BLaER1 (cell line): ENCODE measurements at regions not wholly inside any gene's neighbourhood (a gene's known extent, or its start where the extent isn't known, plus 50 kb on each side); places are given as distances from the start of the nearest gene placed in this dataset.

Source experiments
- H3K27ac ChIP-seq: shearing (Covaris generic); formaldehyde crosslinking; 2 replicates; pipeline ENCODE4 v1.8.1; 2022
- H3K27me3 ChIP-seq: shearing (Covaris generic); formaldehyde crosslinking; 2 replicates; pipeline ENCODE4 v1.8.1; 2022
- H3K36me3 ChIP-seq: shearing (Covaris generic); formaldehyde crosslinking; 2 replicates; pipeline ENCODE4 v1.8.1; 2022
- H3K4me1 ChIP-seq: shearing (Covaris generic); formaldehyde crosslinking; 2 replicates; pipeline ENCODE4 v1.8.1; 2022
- H3K4me2 ChIP-seq: shearing (Covaris generic); formaldehyde crosslinking; 2 replicates; pipeline ENCODE4 v1.8.1; 2022
- H3K4me3 ChIP-seq: shearing (Covaris generic); formaldehyde crosslinking; 2 replicates; pipeline ENCODE4 v1.8.1; 2022
- H3K9ac ChIP-seq: shearing (Covaris generic); formaldehyde crosslinking; 2 replicates; pipeline ENCODE4 v1.8.1; 2022
- H3K9me3 ChIP-seq: shearing (Covaris generic); formaldehyde crosslinking; 2 replicates; pipeline ENCODE4 v1.8.1; 2022
- H4K20me1 ChIP-seq: shearing (Covaris generic); formaldehyde crosslinking; 2 replicates; pipeline ENCODE4 v1.8.1; 2022
- Cebpa-rat ChIP-seq: shearing (Covaris generic); IDR thresholded peaks from 2 replicates; pipeline ENCODE4 v1.8.1; 2022

DNA sequence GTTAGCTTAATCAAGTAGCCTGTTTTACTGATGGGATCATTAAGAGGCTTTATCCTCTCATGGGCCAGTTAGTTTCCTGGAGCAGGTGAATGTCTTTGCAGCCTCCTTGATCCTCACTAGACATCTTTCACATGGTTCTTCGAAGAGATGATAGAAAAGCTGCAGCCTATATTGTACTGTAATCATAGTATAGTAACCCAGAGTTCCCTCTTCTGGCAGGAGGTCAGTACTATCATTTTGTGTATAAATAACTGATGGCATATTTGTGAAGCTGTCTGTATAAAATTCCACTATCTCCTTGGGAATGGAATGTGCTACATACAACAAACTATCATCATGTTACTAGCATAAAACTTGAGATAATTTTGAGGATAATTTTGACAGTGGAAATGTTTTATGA lies 123.8 kb upstream of the PRPS1L1 start:
- Histone ChIP-seq H3K4me3 (no peak overlapping the region), H3K27ac (no peak overlapping the region), H3K27me3 (no peaks in the 10 kb centered on the region), H3K4me1 (no peaks in the 10 kb centered on the region), H4K20me1 (no peaks in the 10 kb centered on the region), H3K9ac (no peak overlapping the region), H3K4me2 (no peak overlapping the region), H3K9me3 (no peaks in the 10 kb centered on the region), H3K36me3 (no peaks in the 10 kb centered on the region)
- no peak for TF ChIP-seq Cebpa-rat

DNA sequence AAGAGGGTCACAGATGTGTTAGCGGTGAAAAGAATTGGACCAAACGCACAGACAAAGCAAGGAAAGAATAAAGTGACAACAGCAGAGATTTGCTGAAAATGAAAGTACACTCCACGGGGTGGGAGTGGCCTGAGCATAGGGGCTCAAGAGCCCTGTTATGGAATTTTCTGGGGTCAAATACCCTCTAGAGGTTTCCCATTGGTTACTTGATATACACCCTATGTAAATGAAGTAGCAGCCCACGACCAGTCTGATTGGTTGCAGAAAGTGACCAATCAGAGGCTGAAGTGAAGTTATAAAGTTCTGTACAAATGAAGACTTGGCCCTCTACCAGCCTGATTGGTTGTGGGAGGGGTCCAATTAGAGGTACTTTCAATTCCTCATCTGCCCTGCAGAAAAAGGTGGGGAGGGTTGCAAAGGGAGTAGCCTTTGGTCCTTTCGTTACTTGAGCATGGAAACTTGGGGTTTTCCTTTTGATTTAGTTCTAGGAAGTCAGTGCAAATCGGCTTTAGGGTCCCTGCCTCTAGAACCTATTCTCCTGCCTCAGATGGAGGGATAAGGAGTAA lies 125.6 kb upstream of the PRPS1L1 start:
- no peak overlapping the region for H3K4me3 ChIP-seq
- TF ChIP-seq Cebpa-rat: no peak
- no peaks in the 10 kb centered on the region for H3K4me1 ChIP-seq
- no peaks in the 10 kb centered on the region for H3K27me3 ChIP-seq
- H4K20me1 ChIP-seq: no peaks in the 10 kb centered on the region
- no peak overlapping the region for H3K9ac ChIP-seq
- no peak overlapping the region for H3K27ac ChIP-seq
- H3K36me3 ChIP-seq: no peaks in the 10 kb centered on the region
- no peaks in the 10 kb centered on the region for H3K9me3 ChIP-seq
- no peak overlapping the region for H3K4me2 ChIP-seq

DNA sequence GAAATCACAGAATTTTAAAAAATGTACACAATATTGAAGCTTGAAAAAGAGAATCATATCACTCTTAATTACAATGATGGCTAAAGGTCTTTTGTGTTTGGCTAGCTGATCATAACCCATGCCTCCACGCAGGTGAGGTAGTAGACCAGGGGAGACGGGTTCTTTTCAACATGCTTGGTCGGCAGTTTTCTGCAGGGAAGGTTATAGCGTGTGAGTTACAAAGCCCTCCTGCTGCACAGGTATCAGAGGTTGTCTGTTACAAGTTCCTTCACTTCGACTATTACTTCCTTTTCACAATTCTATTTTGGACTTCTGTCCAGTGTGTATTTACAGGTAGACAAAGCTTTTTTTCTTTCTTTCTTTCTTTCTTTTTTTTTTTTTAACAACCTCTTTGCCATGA lies 127.1 kb upstream of the PRPS1L1 start:
- H3K9me3 ChIP-seq: no peaks in the 10 kb centered on the region
- H3K4me2 ChIP-seq: no peak overlapping the region
- H3K36me3 ChIP-seq: no peaks in the 10 kb centered on the region
- no peaks in the 10 kb centered on the region for H3K27me3 ChIP-seq
- H4K20me1 ChIP-seq: no peaks in the 10 kb centered on the region
- H3K4me3 ChIP-seq: no peak overlapping the region
- H3K9ac ChIP-seq: no peak overlapping the region
- no peak for TF ChIP-seq Cebpa-rat
- H3K4me1 ChIP-seq: no peaks in the 10 kb centered on the region
- H3K27ac ChIP-seq: no peak overlapping the region

DNA sequence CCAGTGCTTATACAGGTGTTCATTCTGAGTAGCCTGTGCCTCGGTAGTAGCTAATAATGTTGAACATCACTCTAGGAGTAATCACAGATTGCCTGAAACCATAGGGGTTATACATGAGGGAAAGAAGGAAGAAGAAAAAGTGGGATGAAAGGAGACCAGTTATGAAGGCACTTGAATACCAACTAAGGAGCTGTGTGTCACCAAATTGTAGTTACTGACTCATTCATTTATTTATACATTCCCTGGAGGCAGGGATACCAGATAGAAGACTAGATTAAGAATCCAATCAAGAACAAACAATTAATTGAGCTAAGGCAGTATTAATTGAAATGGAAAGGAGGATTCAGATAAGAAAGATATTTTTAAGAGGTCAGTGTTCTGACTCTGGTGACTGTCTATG lies 129.6 kb upstream of the PRPS1L1 start:
- Histone ChIP-seq H4K20me1 (no peaks in the 10 kb centered on the region), H3K4me2 (no peak overlapping the region), H3K27me3 (no peaks in the 10 kb centered on the region), H3K9me3 (no peaks in the 10 kb centered on the region), H3K4me1 (no peaks in the 10 kb centered on the region), H3K27ac (no peak overlapping the region), H3K36me3 (no peaks in the 10 kb centered on the region), H3K9ac (no peak overlapping the region), H3K4me3 (no peak overlapping the region)
- TF ChIP-seq Cebpa-rat: no peak

DNA sequence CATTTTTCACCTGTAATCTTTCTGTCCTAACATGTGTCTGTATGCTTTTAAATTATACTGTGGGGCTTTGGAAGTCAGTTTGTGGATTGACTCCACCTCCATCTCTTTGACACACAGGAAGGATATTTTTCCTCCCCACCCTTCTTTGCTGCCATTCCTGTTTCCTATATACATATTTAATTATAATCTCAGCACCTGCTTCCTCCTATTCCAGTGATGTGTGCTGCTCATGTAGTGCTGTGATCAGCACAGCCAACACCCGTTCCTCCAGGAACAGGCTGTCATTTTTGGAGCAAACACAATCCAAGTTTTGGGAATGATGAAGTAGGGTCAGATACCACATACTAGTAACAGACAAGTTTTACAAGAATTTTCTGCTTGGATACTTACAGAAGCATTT lies 135.0 kb upstream of the PRPS1L1 start:
- Histone ChIP-seq H3K4me3 (no peak overlapping the region), H3K27me3 (no peaks in the 10 kb centered on the region), H3K4me1 (no peaks in the 10 kb centered on the region), H3K4me2 (no peak overlapping the region), H3K36me3 (no peaks in the 10 kb centered on the region), H3K9me3 (no peaks in the 10 kb centered on the region), H3K27ac (no peak overlapping the region), H4K20me1 (no peaks in the 10 kb centered on the region), H3K9ac (no peak overlapping the region)
- TF ChIP-seq Cebpa-rat: no peak

DNA sequence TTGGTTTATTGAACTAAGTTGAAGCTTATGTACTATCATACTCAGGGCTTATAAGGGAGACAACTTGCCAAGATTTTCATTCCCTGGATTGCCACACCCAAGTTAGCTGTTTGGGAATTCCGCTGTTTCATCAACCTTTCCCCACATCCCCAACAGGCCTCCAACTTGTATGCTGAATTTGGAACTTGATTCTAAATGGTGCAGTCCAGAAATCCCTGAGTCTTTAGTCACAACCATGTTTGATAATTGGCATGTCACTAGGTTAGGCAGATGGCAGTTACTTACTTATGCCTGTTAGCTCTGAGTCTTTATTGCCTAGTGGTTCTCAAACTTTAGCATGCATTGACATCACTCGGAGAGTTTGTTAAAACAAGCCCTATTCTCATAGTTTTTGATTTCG lies 135.4 kb upstream of the PRPS1L1 start:
- H3K4me3 ChIP-seq: no peak overlapping the region
- no peaks in the 10 kb centered on the region for H3K4me1 ChIP-seq
- no peaks in the 10 kb centered on the region for H3K36me3 ChIP-seq
- no peak for TF ChIP-seq Cebpa-rat
- no peak overlapping the region for H3K9ac ChIP-seq
- H4K20me1 ChIP-seq: no peaks in the 10 kb centered on the region
- no peaks in the 10 kb centered on the region for H3K9me3 ChIP-seq
- no peak overlapping the region for H3K4me2 ChIP-seq
- H3K27ac ChIP-seq: no peak overlapping the region
- no peaks in the 10 kb centered on the region for H3K27me3 ChIP-seq

DNA sequence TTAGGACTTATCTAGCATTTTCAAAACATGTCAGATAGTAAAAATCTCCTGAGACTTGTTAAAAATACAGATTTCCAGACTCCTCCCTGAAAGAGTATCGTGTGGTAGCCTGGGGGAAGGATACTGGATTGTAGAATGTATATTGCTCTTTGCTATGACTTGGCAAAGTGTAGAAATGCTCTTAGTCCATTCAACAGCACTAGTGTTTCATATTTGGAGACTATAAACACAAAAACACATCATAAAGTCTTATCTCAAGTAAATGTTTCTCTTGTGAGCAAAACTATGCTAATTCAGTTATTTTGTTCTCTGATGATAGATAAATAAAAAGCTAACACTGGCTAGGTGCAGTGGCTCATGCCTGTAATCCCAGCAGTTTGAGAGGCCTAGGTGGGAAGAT lies 137.5 kb upstream of the PRPS1L1 start:
- Histone ChIP-seq H3K9ac (no peak overlapping the region), H3K4me1 (no peaks in the 10 kb centered on the region), H3K4me3 (no peak overlapping the region), H3K9me3 (no peaks in the 10 kb centered on the region), H3K36me3 (no peaks in the 10 kb centered on the region), H3K27ac (no peak overlapping the region), H3K4me2 (no peak overlapping the region), H3K27me3 (no peaks in the 10 kb centered on the region), H4K20me1 (no peaks in the 10 kb centered on the region)
- TF ChIP-seq Cebpa-rat: no peak

DNA sequence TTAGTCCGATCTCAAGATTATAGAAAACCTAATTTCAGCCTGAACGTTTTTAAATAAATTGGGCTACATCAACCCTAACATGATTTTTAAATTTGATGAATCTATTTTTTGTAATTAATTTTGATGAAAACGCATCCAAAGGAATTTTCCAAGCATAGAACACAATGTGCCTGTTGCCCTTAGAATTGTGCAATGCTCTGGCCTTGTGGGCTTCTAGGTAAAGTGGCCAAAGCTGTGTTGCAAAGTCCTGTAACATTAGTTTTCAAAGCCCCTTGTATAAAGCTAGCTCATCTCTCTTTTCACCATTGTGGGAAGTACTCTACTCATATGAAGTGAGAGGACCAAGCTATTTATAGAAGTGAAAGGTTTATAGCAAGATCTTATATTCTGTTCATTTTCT lies 138.4 kb upstream of the PRPS1L1 start:
- Histone ChIP-seq H4K20me1 (no peaks in the 10 kb centered on the region), H3K27me3 (no peaks in the 10 kb centered on the region), H3K9me3 (no peaks in the 10 kb centered on the region), H3K4me2 (no peak overlapping the region), H3K4me1 (no peaks in the 10 kb centered on the region), H3K4me3 (no peak overlapping the region), H3K9ac (no peak overlapping the region), H3K36me3 (no peaks in the 10 kb centered on the region), H3K27ac (no peak overlapping the region)
- TF ChIP-seq Cebpa-rat: no peak

DNA sequence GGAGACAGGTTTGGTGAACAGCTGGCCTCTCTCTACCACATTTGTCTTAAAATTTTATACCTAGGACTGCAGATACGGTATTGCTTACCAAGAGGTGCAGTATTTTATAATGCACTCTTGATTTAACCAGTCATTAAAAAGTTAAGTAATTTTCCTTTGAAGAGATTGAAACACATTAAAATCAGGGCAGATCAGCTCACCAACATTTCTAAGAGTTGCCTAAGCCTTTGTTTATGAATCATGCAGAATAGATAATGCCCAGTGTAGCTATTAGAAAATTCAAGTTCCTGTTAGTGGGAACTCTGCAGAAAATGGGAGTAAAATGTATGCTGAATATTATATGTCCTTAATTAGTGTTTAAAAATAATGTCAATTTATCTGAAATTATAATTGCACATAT lies 140.2 kb upstream of the PRPS1L1 start:
- Histone ChIP-seq H4K20me1 (no peaks in the 10 kb centered on the region), H3K36me3 (no peaks in the 10 kb centered on the region), H3K4me2 (no peak overlapping the region), H3K4me3 (no peak overlapping the region), H3K9me3 (no peaks in the 10 kb centered on the region), H3K4me1 (no peaks in the 10 kb centered on the region), H3K27ac (no peak overlapping the region), H3K9ac (no peak overlapping the region), H3K27me3 (no peaks in the 10 kb centered on the region)
- no peak for TF ChIP-seq Cebpa-rat

DNA sequence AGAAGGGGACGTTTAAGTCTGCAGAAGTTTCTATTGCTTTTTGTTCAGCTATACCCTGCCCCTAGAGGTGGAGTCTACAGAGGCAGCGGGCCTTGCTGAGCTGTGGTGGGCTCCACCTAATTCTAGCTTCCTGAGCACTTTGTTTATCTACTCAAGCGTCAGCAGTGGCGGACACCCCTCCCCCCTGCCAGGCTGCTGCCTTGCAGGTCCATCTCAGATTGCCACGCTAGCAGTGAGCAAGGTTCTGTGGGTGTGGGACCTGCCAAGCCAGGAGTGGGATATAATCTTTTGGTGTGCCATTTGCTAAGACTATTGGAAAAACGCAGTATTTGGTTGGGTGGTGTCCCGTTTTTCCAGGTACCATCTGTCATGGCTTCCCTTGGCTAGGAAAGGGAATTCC lies 147.3 kb upstream of the PRPS1L1 start:
- H3K4me3 ChIP-seq: no peak overlapping the region
- no peak overlapping the region for H3K27ac ChIP-seq

DNA sequence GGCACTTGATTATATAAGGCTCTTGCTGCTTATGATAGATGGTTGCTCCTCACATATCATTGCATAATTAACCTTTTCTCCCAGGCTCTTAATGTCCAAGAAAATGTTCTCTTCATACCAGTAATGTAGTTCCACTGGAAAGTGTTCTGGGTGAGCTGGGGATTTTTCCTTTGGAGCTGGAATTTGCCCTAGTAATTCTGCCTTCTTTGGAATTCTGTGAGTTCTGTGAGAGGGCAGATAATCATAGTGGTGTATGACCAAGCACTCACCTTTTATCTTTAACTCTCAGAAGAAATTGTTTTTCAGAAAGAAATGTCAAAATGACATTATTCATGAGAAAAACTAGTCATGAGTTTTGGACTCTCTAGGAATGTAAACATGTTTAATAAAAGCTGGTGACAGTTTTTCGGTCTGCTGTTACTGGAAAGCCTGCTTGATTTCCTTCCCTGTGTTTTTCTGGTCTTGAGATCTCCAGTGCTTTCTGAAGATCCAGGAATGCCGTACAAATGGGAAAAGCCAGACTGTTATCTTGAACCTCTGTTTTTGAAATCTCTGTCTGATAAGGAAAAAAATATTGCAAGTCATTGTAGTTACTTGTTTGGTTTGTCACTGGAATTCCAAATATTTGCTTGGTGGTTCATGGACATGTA lies 148.3 kb upstream of the PRPS1L1 start:
- Histone ChIP-seq H4K20me1 (no peaks in the 10 kb centered on the region), H3K27me3 (no peaks in the 10 kb centered on the region), H3K9ac (no peak overlapping the region), H3K4me3 (no peak overlapping the region), H3K27ac (no peak overlapping the region), H3K9me3 (no peaks in the 10 kb centered on the region), H3K4me1 (no peaks in the 10 kb centered on the region), H3K36me3 (no peaks in the 10 kb centered on the region), H3K4me2 (no peak overlapping the region)
- no peak for TF ChIP-seq Cebpa-rat

More for the DNA sequence above, 147.3 kb upstream of the PRPS1L1 start:
- H3K4me2 ChIP-seq: no peak overlapping the region
- no peaks in the 10 kb centered on the region for H3K27me3 ChIP-seq
- no peaks in the 10 kb centered on the region for H4K20me1 ChIP-seq
- no peak for TF ChIP-seq Cebpa-rat
- H3K9ac ChIP-seq: no peak overlapping the region
- no peaks in the 10 kb centered on the region for H3K36me3 ChIP-seq
- H3K9me3 ChIP-seq: no peaks in the 10 kb centered on the region
- no peaks in the 10 kb centered on the region for H3K4me1 ChIP-seq
